ENCODE measurements at regions not wholly inside any gene's neighbourhood (a gene's known extent, or its start where the extent isn't known, plus 50 kb on each side); places are given as distances from the start of the nearest gene placed in this dataset.

DNA sequence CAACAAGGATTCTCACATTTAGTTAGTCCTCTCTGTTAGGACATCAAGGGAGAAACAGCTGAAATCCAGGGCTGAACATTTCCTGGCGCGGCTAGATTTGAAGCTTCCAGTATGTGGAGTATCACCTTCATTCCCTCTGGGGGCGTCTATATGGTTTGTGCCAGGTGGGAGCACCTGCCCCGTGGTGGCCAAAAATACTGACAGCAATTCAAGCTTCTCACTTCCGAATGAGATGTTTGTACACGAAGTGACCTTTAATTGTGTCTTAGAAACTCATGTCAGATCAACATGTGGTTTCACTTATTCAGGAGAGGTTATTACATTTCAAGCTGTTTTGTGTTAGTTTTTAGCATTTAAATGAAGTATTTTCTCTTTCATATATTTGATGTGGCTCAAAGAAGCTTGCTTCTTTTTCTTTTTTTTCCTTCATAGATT is 67.3 kb upstream of the ZNF217 start:
- Histone ChIP-seq H3K9me3 (ENCODE audit: severe bottlenecking) (no peaks in the 10 kb centered on the region), H3K36me3 (no peaks in the 10 kb centered on the region), H3K4me3 (ENCODE audit: low read depth, low read length) (no peak overlapping the region), H3K27me3 (ENCODE audit: insufficient read depth, low read depth, severe bottlenecking) (no peaks in the 10 kb centered on the region), H3K27ac (no peak overlapping the region)
- TF ChIP-seq, protein P1, sequence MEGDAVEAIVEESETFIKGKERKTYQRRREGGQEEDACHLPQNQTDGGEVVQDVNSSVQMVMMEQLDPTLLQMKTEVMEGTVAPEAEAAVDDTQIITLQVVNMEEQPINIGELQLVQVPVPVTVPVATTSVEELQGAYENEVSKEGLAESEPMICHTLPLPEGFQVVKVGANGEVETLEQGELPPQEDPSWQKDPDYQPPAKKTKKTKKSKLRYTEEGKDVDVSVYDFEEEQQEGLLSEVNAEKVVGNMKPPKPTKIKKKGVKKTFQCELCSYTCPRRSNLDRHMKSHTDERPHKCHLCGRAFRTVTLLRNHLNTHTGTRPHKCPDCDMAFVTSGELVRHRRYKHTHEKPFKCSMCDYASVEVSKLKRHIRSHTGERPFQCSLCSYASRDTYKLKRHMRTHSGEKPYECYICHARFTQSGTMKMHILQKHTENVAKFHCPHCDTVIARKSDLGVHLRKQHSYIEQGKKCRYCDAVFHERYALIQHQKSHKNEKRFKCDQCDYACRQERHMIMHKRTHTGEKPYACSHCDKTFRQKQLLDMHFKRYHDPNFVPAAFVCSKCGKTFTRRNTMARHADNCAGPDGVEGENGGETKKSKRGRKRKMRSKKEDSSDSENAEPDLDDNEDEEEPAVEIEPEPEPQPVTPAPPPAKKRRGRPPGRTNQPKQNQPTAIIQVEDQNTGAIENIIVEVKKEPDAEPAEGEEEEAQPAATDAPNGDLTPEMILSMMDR (IDR thresholded peaks at IDR 0.05; ENCODE audit: low read depth, low read length): no peak
- no peak for DNase-seq

DNA sequence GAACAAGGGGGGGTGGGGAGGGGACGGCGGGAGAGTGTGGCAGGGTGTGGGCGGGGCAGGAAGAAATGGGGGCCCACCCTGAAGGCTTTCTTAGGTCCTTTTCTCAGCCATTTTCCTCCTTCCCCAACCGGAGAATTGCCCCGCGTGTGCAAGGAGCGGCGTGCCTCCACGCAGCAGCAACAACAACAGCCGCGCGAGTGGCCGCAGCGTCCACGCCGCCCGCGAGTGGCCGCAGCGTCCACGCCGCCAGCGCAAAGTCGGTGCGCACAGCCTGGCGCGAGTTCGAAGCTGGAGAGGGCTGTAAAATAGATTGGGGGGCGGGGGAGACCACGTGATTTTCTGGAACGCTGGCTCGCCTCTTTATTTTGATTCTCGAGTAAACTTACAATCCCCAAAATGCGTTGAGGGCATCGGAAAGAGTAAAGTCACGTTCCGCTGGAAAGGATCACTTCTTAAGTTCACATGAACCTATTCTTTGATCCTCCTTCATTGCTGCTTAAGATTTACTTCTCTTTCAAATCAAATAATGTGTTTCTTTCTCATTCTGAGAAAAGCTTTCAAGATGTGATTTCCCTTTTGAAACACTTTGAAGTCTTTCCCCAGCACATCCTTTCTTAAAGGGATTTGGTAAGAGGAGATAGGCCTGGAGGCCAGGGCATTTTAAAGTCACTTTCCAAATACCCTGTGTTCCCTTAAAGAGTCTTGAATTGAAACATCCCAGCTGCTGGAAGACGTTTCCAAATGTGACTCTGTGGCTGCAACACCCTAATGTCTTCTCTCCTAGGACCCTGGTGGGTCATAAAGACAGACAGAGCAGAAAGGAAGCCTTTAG is 66.7 kb upstream of the ZNF217 start:
- DNase-seq: no peak
- Histone ChIP-seq H3K4me3 (ENCODE audit: low read depth, low read length) (no peak overlapping the region), H3K27ac (no peak overlapping the region)

GRCh38 chr20:53658973-53659372 is 65.3 kb upstream of the ZNF217 start:
- Histone ChIP-seq H3K27me3 (ENCODE audit: insufficient read depth, low read depth, severe bottlenecking) (no peaks in the 10 kb centered on the region), H3K9me3 (ENCODE audit: severe bottlenecking) (no peaks in the 10 kb centered on the region), H3K4me3 (ENCODE audit: low read depth, low read length) (no peak overlapping the region), H3K36me3 (no peaks in the 10 kb centered on the region), H3K27ac (no peak overlapping the region)
- DNase-seq: no peak
- TF ChIP-seq, protein P1 (IDR thresholded peaks at IDR 0.05; ENCODE audit: low read depth, low read length): no peak

More for the DNA sequence above, 66.7 kb upstream of the ZNF217 start:
- TF ChIP-seq, protein P1 (IDR thresholded peaks at IDR 0.05; ENCODE audit: low read depth, low read length): no peak
- Histone ChIP-seq H3K9me3 (ENCODE audit: severe bottlenecking) (no peaks in the 10 kb centered on the region), H3K27me3 (ENCODE audit: insufficient read depth, low read depth, severe bottlenecking) (no peaks in the 10 kb centered on the region), H3K36me3 (no peaks in the 10 kb centered on the region)

DNA sequence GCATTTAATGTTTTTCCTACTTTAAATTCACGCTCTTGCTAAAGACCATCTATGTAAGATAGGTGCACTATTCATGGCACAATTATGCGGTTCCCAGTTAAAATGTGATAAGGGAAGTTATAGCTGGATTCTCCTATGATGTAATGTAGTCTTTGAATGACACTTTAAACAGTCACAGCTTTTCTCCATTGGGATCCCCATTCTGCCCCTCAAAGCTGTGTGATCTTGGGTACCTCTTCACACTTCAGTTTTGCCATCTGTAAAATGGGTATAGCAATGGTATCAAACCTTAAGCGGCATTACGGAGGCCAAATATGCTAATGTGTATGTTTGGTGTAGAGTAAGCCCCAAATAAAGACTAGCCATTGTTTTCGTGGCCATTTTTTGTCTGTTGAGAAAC is 64.7 kb upstream of the ZNF217 start:
- no peak for DNase-seq
- Histone ChIP-seq H3K27me3 (ENCODE audit: insufficient read depth, low read depth, severe bottlenecking) (no peaks in the 10 kb centered on the region), H3K36me3 (no peaks in the 10 kb centered on the region), H3K9me3 (ENCODE audit: severe bottlenecking) (no peaks in the 10 kb centered on the region), H3K27ac (no peak overlapping the region), H3K4me3 (ENCODE audit: low read depth, low read length) (no peak overlapping the region)
- TF ChIP-seq, protein P1 (IDR thresholded peaks at IDR 0.05; ENCODE audit: low read depth, low read length): no peak

GRCh38 chr20:53657732-53658131 is 64.1 kb upstream of the ZNF217 start:
- Histone ChIP-seq H3K27me3 (ENCODE audit: insufficient read depth, low read depth, severe bottlenecking) (no peaks in the 10 kb centered on the region), H3K36me3 (no peaks in the 10 kb centered on the region), H3K9me3 (ENCODE audit: severe bottlenecking) (no peaks in the 10 kb centered on the region), H3K4me3 (ENCODE audit: low read depth, low read length) (no peak overlapping the region), H3K27ac (no peak overlapping the region)
- TF ChIP-seq, protein P1 (IDR thresholded peaks at IDR 0.05; ENCODE audit: low read depth, low read length): no peak
- DNase-seq: no peak
